GM19035 (cell line): ENCODE measurements at regions not wholly inside any gene's neighbourhood (a gene's known extent, or its start where the extent isn't known, plus 50 kb on each side); places are given as distances from the start of the nearest gene placed in this dataset.
"Not testable (repeated sequence)": the region's sequence is repeated elsewhere in the genome, so short reads cannot be mapped to it uniquely, and the experiment has no call there.

Source experiments
- ATAC-seq: cut with Tn5 transposase; IDR thresholded peaks from one replicate; pipeline ENCODE4 v1.9.1; 2021; ENCODE audit not compliant: unreplicated experiment

DNA sequence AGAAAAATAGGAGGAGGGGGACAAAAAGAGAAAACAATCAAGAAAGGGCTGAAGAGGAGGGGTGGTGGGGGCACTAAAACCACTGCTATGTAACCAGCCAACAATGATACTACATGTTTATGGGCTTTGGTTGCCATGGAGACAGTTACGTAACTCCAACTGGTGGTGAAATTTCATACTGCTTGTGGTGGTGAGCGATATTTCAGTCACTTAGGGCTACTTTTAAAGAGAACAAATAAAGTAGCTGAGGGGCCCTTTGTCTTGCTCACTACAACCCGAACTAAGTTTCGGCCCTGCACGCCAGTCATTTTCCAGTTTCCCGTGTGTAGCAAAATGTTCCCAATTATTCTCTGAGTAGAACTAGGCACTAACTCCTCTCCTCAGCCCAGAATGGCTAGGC, 275.2 kb upstream of the EDA2R start:
- no peak for ATAC-seq

- no peak for ATAC-seq
Measured at GRCh38 chrX:66912417-66912816, 273.5 kb upstream of the EDA2R start.

DNA sequence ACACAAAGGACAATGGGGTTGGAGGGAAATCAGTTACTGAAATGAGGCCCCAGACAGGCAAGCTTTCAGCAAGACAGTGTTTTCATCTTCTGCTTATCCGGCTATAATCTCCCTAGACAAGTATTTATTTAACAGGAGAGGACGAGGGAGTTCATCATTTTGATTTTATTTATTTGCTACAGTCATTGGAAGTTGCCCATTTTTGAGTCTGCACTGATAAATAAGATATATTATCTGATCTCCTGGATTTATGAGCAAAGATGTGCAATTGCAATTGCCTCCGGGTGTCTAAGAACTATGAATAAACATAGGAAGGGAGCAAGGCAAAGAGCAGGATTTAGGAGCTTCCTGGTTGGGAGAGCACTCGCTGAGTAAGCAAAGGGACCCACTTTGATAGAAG, 263.2 kb upstream of the EDA2R start:
- ATAC-seq, result no peak

DNA sequence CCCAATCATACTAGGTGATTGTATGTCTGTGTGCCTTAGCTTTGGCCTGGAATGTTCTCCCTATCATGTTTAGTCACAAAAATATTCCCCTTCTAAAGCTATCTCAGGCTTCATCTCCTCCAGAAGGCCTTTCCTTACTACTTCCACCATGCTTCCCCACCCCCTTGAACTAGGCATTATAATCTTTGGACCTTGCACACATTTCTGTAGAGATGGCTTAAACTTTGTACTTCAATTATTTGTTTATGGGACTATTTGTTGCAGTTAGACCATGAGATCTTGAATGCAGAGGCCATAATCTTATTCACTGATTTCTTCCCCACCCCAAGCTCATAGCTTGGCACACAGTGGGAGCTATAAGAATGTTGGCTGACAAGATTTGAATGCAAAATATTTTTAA, 262.0 kb upstream of the EDA2R start:
- ATAC-seq, result no peak

- no peak for ATAC-seq
Measured at GRCh38 chrX:66892004-66892403, 253.1 kb upstream of the EDA2R start.

DNA sequence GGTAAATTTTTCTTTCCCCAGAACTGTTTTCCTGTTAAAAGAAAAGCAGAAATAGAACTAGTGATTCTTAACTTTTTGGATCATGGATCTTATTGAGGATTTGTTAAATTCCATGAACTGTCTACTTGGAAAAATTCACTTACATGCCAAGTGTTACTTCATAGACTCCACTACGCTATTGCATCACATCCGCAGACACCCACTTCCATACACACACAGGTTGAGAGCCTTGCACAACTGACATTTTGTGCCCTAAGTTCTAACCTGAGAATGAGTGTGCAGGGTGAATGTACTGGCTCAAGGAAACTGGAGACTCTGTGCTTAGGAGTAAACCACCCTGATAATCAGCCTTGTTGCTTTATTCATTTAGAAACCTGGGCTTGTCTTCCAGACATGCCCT, 250.5 kb upstream of the EDA2R start:
- no peak for ATAC-seq

DNA sequence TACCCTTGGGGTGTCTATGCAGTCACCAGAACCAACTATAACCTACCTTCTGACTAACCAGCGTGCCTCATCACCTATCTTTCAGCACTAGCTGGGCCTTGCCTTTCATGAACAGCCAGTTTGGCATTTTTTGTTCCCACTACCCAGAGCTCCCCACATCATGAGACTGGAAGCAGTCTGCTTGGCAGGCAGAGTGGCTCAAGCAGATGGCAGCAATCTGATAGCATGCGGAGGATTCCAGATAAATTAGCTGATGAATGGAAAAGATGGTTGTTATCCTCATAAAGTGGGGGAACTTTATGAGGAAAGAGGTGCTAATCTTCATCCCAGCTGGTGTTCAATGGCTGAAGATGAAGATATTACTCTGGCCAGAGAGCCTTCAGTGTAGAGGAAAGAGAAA, 243.2 kb upstream of the EDA2R start:
- ATAC-seq, result no peak

DNA sequence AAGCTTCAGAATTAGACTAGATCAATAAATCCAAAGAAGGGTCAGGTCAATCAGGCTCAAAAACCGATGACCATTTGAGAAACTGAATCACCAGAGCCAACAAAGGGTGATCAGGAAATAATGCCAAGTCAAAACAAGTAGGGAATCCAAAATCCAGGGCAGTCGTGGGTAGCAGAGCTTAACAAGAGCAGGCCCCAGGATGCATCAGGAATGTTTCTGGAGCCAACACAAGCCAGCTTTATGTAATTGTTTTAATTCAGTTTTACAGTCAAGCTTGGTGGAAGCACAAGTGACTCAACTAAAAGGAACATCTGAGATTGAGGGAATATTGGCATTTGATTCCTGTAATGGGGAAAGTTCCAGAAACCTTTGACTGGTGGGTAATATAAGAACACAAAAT, 237.9 kb upstream of the EDA2R start:
- ATAC-seq, result no peak

DNA sequence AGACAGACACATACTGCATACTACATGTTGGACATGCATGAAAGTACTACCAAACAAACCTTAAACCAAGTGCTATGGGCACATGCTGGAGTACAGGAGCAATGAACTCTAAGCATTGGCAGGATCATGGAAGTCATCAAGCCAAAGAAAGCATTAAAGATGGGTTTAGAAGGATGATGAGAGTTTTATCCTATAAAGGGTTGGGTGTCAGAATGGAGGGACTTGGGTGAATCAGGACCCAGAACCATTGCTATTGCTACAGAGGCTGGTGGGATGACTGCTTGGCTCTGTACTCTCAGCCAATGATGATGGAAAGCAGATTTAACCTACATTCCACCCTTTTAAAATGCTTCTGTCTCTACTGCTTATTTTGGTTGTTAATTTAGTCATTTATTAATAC, 233.9 kb upstream of the EDA2R start:
- no peak for ATAC-seq

DNA sequence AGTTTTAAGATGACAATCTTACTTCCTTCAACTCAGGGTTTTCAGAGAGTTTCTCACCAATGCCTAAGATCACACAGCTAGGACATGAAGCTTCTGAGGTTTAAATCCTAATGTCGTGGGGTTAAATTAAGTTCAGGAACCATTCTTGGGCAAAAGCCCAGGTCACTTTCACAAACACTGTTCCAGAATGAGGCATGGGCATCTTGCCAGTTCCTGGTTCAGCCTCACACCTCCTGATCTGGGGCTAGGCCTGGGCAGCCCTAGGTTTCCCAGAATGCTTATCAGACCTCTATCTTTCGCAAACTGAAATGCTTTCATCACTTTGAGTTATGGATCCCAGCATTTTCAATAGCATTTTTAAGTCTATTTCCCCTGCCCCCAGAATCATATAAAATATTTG, 224.8 kb upstream of the EDA2R start:
- ATAC-seq, result no peak

DNA sequence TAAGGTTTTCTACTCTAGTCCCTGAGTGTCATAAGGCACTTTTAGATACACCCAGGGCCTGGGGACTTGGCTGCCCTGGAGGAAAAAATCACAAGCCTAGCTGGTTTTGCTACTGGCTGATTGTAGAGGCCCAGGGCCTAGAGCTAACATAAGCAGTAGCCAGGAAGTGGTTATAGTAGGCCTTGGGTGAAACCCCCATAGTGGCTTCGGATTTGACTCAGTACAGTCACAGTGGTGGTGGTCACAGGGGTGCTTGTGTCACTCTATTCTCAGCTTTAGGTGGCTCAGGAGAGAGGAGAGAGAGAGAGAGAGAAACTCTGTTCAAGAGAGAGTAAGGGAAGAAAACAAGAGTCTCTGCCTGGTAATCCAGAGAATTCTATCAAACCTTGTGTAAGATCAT, 194.5 kb upstream of the EDA2R start:
- peak; percentile 93 for ATAC-seq

- ATAC-seq, result no peak
Measured at GRCh38 chrX:66815227-66815626, 176.3 kb upstream of the EDA2R start.

DNA sequence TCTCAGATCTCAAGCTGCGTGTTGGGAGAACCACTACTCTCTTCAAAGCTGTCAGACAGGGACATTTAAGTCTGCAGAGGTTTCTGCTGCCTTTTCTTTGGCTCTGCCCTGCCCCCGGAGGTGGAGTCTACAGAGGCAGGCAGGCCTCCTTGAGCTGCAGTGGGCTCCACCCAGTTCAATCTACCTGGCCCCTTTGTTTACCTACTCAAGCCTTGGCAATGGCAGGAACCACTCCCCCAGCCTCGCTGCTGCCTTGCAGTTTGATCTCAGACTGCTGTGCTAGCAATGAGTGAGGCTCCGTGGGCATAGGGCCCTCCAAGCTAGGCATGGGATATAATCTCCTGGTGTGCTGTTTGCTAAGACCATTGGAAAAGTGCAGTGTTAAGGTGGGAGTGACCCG, 155.6 kb upstream of the EDA2R start:
- ATAC-seq, result not testable (repeated sequence)

- ATAC-seq, result no peak
Measured at GRCh38 chrX:66766318-66766717, 127.4 kb upstream of the EDA2R start.

GRCh38 chrX:66760651-66761050, 121.8 kb upstream of the EDA2R start:
- ATAC-seq, result no peak

- ATAC-seq, result no peak
Measured at GRCh38 chrX:66756717-66757116, 117.8 kb upstream of the EDA2R start.

DNA sequence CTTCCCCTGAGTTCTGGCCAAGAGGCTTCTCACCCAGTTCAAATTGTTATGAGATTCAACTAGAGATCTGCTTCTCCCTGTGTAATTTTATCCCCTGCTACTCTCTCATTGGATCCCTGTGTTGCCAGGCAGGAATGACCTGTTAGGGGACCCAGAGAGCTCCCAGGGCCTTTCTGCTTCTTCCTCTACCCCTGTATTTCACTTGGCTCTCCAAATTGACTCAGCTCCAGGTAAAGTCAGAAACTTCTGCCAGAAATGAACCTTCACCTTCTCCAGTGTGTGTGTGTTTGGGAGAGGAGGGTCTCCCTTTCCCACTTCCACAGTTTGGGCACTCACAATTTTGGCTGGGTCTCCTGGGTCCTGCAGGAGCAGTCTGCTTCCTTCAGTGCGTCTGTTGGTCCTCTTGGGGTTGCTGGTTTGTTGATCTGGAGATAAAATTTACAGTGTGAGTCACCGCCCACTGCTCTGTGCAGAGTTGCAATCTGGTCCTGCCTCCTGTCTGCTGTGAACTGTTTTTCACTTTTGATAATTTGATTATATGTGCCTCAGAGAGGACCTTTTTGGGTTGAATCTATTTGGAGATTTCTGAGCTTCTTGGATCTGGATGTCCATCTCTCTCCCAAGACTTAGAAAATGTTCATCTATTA, 112.4 kb upstream of the EDA2R start:
- ATAC-seq, result no peak

- ATAC-seq, result not testable (repeated sequence)
Measured at GRCh38 chrX:66744519-66744918, 105.6 kb upstream of the EDA2R start.

GRCh38 chrX:66731398-66731797, 92.5 kb upstream of the EDA2R start:
- ATAC-seq, result no peak

- ATAC-seq, result peak; percentile 81
Measured at GRCh38 chrX:66728818-66729271, 90.0 kb upstream of the EDA2R start.

GRCh38 chrX:66717926-66718325, 79.0 kb upstream of the EDA2R start:
- no peak for ATAC-seq

DNA sequence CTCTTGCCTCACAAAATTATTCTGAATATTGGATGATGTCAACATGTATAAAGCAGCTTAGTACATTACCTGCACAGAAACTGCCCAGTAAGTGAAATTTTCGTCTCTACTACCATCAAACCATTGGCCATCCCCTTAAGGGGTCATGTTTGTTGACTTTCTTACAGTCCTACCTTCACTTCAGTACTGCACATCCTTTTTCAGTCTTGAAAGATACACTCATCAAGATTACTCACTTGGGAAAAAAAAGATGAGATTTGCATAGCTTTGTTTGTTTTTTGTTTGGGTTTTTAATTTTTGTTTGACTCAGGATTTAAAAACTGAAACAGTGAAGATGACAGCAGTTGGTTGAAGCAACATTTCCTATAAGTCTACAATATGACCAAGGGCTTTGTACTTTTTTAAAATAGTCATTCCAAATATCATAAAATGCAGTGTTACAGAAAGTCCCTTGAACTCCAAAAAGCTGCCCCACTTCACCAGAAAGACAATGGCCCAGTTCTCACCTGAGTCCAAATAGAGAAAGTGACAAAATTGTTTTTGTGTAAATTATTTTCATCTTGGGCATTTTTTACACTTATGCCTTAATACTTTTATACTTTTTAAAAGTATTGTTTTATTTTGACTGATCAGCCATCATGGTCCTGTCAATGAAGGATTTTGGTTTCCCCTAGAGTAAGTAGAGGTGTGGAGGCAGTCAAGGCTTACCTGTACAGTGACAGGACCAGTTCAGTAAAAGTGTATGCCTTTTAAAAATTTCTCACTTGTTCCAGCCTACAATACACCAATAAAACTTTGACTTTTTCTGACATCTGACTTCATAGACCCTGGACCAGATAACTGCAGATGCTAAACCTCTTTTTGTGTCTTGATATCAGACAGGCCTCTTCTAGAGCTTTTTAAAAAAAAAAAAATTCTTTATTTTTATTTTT, 59.7 kb upstream of the EDA2R start:
- ATAC-seq, result no peak
